ENCODE measurements at regions not wholly inside any gene's neighbourhood (a gene's known extent, or its start where the extent isn't known, plus 50 kb on each side); places are given as distances from the start of the nearest gene placed in this dataset.

DNA sequence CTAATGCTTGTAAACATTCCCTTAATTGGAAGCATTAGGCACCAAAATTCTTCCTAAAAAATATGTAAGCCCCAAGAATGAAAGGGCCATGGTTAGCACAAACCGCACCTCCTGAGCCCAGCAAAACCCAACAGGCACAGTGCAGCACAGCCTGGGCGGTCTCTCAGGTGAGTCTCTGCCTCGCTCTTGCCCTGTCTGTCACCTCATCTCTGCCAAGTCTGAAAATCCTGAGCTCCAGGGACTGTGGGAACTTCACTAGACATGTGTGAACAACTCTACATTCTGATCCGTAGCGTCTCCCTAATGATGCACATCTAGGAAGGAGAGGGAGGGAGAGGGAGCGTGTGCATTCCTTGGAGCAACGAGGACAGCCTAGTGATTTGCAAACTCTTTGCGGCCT lies 88.8 kb upstream of the GJB6 start:
- no peak for DNase-seq
- Mint-ChIP-seq H3K4me3 (no peak overlapping the region), H3K27ac (no peak overlapping the region), H3K36me3 (ENCODE audit: low read depth) (peaks cover 6% of the 10 kb centered on the region), H3K4me1 (ENCODE audit: low read depth) (no peaks in the 10 kb centered on the region), H3K27me3 (no peaks in the 10 kb centered on the region), H3K9me3 (peaks cover 10% of the 10 kb centered on the region)
- Histone ChIP-seq H3K4me1 (ENCODE audit: insufficient read depth, low read length) (no peaks in the 10 kb centered on the region), H3K27me3 (ENCODE audit: control insufficient read depth in 1 of 2, insufficient read depth in 2 of 2, low read length in 2 of 2) (peaks cover 0 to 7% of the 10 kb centered on the region in 2 experiments), H3K9me3 (ENCODE audit: control insufficient read depth in 1 of 2, insufficient read depth in 1 of 2, low read length in 2 of 2) (peaks cover 6 to 15% of the 10 kb centered on the region in 2 experiments), H3K4me3 (ENCODE audit: low read length) (no peak overlapping the region), H3K36me3 (ENCODE audit: insufficient read depth, low read length) (no peaks in the 10 kb centered on the region), H3K27ac (ENCODE audit: low read depth in 1 of 2, low read length in 2 of 2) (no peak overlapping the region)
- no peak for TF ChIP-seq CTCF (IDR thresholded peaks at IDR 0.05)
- CTCF ChIA-PET = no interaction called here
- no peak for ATAC-seq (ENCODE audit: poor library complexity)
- intact Hi-C loops (cut with DNase I, micrococcal nuclease) = no loop called here
- POLR2A ChIA-PET = no interaction called here

DNA sequence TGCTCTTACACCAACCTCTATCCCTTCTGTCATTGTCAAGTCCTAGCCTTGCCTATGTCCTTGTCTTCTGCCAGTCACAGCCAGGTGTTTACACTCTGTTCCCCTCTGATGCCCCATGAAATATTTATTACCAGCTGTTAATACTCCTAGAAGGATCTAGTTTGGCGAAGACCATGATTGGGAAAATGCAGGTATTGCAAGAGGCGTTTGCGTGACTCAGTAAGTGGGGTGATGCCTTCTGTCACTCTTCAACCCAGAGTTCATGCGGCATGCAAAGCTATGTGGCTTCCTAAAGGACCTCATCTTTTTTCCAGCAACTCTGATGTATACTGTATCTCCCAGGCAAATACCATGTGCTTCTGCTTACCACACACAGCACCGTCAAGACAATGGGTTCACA lies 81.8 kb upstream of the GJB6 start:
- H3K4me1 ChIP-seq (ENCODE audit: insufficient read depth, low read length) = no peaks in the 10 kb centered on the region
- no peaks in the 10 kb centered on the region for H3K9me3 ChIP-seq (ENCODE audit: control insufficient read depth in 1 of 2, insufficient read depth in 1 of 2, low read length in 2 of 2)
- DNase-seq = no peak
- H3K9me3 Mint-ChIP-seq = no peaks in the 10 kb centered on the region
- POLR2A ChIA-PET = no interaction called here
- intact Hi-C loops (cut with DNase I, micrococcal nuclease) = loop anchor here in 1 of 2 experiments (5.0 kb wide), 1 partner anchor 33 kb away; no protein-coding TSS in a partner anchor
- no peak overlapping the region for H3K27ac ChIP-seq (ENCODE audit: low read depth in 1 of 2, low read length in 2 of 2)
- ATAC-seq (ENCODE audit: poor library complexity) = no peak
- CTCF ChIA-PET = no interaction called here
- no peaks in the 10 kb centered on the region for H3K27me3 Mint-ChIP-seq
- no peaks in the 10 kb centered on the region for H3K4me1 Mint-ChIP-seq (ENCODE audit: low read depth)
- no peak for TF ChIP-seq CTCF (IDR thresholded peaks at IDR 0.05)
- no peaks in the 10 kb centered on the region for H3K36me3 ChIP-seq (ENCODE audit: insufficient read depth, low read length)
- H3K4me3 ChIP-seq (ENCODE audit: low read length) = no peak overlapping the region
- H3K36me3 Mint-ChIP-seq (ENCODE audit: low read depth) = no peaks in the 10 kb centered on the region
- H3K27ac Mint-ChIP-seq = no peak overlapping the region
- no peak overlapping the region for H3K4me3 Mint-ChIP-seq
- H3K27me3 ChIP-seq (ENCODE audit: control insufficient read depth in 1 of 2, insufficient read depth in 2 of 2, low read length in 2 of 2) = no peaks in the 10 kb centered on the region

GRCh38 chr13:20312292-20312691 lies 80.2 kb upstream of the GJB6 start:
- Histone ChIP-seq H3K4me1 (ENCODE audit: insufficient read depth, low read length) (no peaks in the 10 kb centered on the region), H3K4me3 (ENCODE audit: low read length) (no peak overlapping the region), H3K9me3 (ENCODE audit: control insufficient read depth in 1 of 2, insufficient read depth in 1 of 2, low read length in 2 of 2) (peaks cover 0 to 3% of the 10 kb centered on the region in 2 experiments), H3K27ac (ENCODE audit: low read depth in 1 of 2, low read length in 2 of 2) (no peak overlapping the region), H3K36me3 (ENCODE audit: insufficient read depth, low read length) (no peaks in the 10 kb centered on the region), H3K27me3 (ENCODE audit: control insufficient read depth in 1 of 2, insufficient read depth in 2 of 2, low read length in 2 of 2) (no peaks in the 10 kb centered on the region)
- Mint-ChIP-seq H3K9me3 (peaks cover 6% of the 10 kb centered on the region), H3K27me3 (no peaks in the 10 kb centered on the region), H3K36me3 (ENCODE audit: low read depth) (no peaks in the 10 kb centered on the region), H3K27ac (no peak overlapping the region), H3K4me3 (no peak overlapping the region), H3K4me1 (ENCODE audit: low read depth) (no peaks in the 10 kb centered on the region)
- intact Hi-C loops (cut with DNase I, micrococcal nuclease) = loop anchor here in 1 of 2 experiments (5.0 kb wide), 1 partner anchor 35 kb away; no protein-coding TSS in a partner anchor
- POLR2A ChIA-PET = no interaction called here
- no peak for ATAC-seq (ENCODE audit: poor library complexity)
- TF ChIP-seq CTCF (IDR thresholded peaks at IDR 0.05) = no peak
- CTCF ChIA-PET = no interaction called here
- no peak for DNase-seq

Data from CD4-positive, alpha-beta T cell (primary cell).